ENCODE measurements at regions not wholly inside any gene's neighbourhood (a gene's known extent, or its start where the extent isn't known, plus 50 kb on each side); places are given as distances from the start of the nearest gene placed in this dataset.

- ATAC-seq (no peak), DNase-seq (no peak)
- intact Hi-C loops (cut with micrococcal nuclease) = no loop called here
These were observed 290.9 kb upstream of the HDAC4 start for GRCh38 chr2:239691720-239692119.

GRCh38 chr2:239690651-239691631 lies 290.1 kb upstream of the HDAC4 start:
- DNase-seq (no peak), ATAC-seq (peak; percentile 83)
- intact Hi-C loops (cut with micrococcal nuclease) = no loop called here

- intact Hi-C loops (cut with micrococcal nuclease) = no loop called here
- no peak for DNase-seq
- no peak for ATAC-seq
These were observed 289.2 kb upstream of the HDAC4 start for GRCh38 chr2:239689985-239690384.

- no peak for ATAC-seq
- intact Hi-C loops (cut with micrococcal nuclease) = no loop called here
- DNase-seq = no peak
These were observed 288.6 kb upstream of the HDAC4 start for GRCh38 chr2:239689410-239689809.

GRCh38 chr2:239688840-239689239 lies 288.0 kb upstream of the HDAC4 start:
- ATAC-seq (no peak), DNase-seq (no peak)
- intact Hi-C loops (cut with micrococcal nuclease) = no loop called here

GRCh38 chr2:239688122-239688681 lies 287.4 kb upstream of the HDAC4 start:
- no peak for ATAC-seq
- intact Hi-C loops (cut with micrococcal nuclease) = no loop called here

GRCh38 chr2:239687441-239687840 lies 286.6 kb upstream of the HDAC4 start:
- intact Hi-C loops (cut with micrococcal nuclease) = no loop called here
- no peak for DNase-seq
- ATAC-seq = no peak

More at GRCh38 chr2:239688122-239688681, 287.4 kb upstream of the HDAC4 start:
- no peak for DNase-seq

- DNase-seq = no peak
- ATAC-seq = no peak
- intact Hi-C loops (cut with micrococcal nuclease) = no loop called here
These were observed 285.1 kb upstream of the HDAC4 start for GRCh38 chr2:239685965-239686364.

- ATAC-seq (no peak), DNase-seq (no peak)
- intact Hi-C loops (cut with micrococcal nuclease) = no loop called here
These were observed 284.7 kb upstream of the HDAC4 start for GRCh38 chr2:239685556-239685955.

- intact Hi-C loops (cut with micrococcal nuclease) = no loop called here
- DNase-seq = no peak
- no peak for ATAC-seq
These were observed 284.2 kb upstream of the HDAC4 start for GRCh38 chr2:239684996-239685395.

GRCh38 chr2:239684271-239684810 lies 283.5 kb upstream of the HDAC4 start:
- DNase-seq = no peak
- intact Hi-C loops (cut with micrococcal nuclease) = no loop called here
- ATAC-seq = no peak

GRCh38 chr2:239682518-239682917 lies 281.7 kb upstream of the HDAC4 start:
- no peak for DNase-seq
- ATAC-seq = no peak
- intact Hi-C loops (cut with micrococcal nuclease) = no loop called here

GRCh38 chr2:239679755-239680154 lies 278.9 kb upstream of the HDAC4 start:
- DNase-seq (no peak), ATAC-seq (no peak)
- intact Hi-C loops (cut with micrococcal nuclease) = no loop called here

GRCh38 chr2:239678666-239679296 lies 278.0 kb upstream of the HDAC4 start:
- DNase-seq = no peak
- intact Hi-C loops (cut with micrococcal nuclease) = no loop called here
- no peak for ATAC-seq

GRCh38 chr2:239678186-239678490 lies 277.3 kb upstream of the HDAC4 start:
- ATAC-seq = no peak
- intact Hi-C loops (cut with micrococcal nuclease) = no loop called here
- no peak for DNase-seq

GRCh38 chr2:239677453-239678185 lies 276.8 kb upstream of the HDAC4 start:
- DNase-seq = no peak
- no peak for ATAC-seq
- intact Hi-C loops (cut with micrococcal nuclease) = no loop called here

GRCh38 chr2:239676716-239677452 lies 276.1 kb upstream of the HDAC4 start:
- DNase-seq = no peak
- intact Hi-C loops (cut with micrococcal nuclease) = no loop called here
- no peak for ATAC-seq

- intact Hi-C loops (cut with micrococcal nuclease) = no loop called here
- ATAC-seq (no peak), DNase-seq (no peak)
These were observed 275.3 kb upstream of the HDAC4 start for GRCh38 chr2:239675826-239676715.

All from left ventricle myocardium superior (tissue), 1 donor.